Keratinocyte (primary cell): ENCODE measurements at regions not wholly inside any gene's neighbourhood (a gene's known extent, or its start where the extent isn't known, plus 50 kb on each side); places are given as distances from the start of the nearest gene placed in this dataset.

Source experiments
- EZH2 ChIP-seq: IDR thresholded peaks from one replicate; pipeline ENCODE4 v1.6.1; 2012; ENCODE audit warnings: inconsistent platforms, mild to moderate bottlenecking, low read length, moderate library complexity
- TF ChIP-seq, protein P1 (sequence below), 3 experiments: IDR thresholded peaks in 1 of 3; conservative IDR thresholded peaks in 1 of 3; optimal IDR thresholded peaks in 1 of 3; 2 replicates in 2 of 3; 3 replicates in 1 of 3; pipeline versions ENCODE3 to v1.5.1; 2011; ENCODE audit warnings: low read length in 3 of 3, mild to moderate bottlenecking in 3 of 3, moderate library complexity in 2 of 3, control low read depth in 1 of 3, inconsistent platforms in 1 of 3; ENCODE audit not compliant: insufficient read depth in 2 of 3; ENCODE audit errors: extremely low read depth in 1 of 3

DNA sequence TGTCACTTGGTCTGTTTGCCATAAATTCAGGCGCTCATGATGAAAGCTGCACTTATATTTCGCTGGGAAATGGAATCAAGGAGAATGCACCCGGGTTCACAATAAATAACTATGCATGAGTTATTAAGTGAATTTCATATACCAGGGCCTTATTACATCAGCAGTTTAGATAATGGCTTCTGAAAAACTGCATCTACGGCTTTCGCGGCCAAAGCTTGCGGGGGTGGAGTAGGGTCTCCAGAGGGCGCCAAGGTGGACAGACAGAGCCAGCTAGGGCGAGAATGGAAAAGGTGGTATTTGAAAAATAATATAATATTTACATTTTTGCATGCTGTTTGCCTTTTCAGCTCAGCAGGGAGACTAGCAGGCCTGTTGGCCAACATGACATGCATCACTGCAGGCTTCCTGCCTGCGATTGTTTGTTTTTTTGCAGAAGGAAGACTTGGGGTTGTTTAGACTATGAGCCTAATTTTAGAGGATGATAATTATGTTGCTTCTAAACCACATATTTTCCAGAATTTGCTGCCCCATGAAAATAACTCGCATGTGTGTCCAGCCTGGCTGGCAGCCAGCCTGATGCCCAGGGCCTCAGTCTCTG lies 173.8 kb upstream of the IRX3 start:
- TF ChIP-seq, protein P1, sequence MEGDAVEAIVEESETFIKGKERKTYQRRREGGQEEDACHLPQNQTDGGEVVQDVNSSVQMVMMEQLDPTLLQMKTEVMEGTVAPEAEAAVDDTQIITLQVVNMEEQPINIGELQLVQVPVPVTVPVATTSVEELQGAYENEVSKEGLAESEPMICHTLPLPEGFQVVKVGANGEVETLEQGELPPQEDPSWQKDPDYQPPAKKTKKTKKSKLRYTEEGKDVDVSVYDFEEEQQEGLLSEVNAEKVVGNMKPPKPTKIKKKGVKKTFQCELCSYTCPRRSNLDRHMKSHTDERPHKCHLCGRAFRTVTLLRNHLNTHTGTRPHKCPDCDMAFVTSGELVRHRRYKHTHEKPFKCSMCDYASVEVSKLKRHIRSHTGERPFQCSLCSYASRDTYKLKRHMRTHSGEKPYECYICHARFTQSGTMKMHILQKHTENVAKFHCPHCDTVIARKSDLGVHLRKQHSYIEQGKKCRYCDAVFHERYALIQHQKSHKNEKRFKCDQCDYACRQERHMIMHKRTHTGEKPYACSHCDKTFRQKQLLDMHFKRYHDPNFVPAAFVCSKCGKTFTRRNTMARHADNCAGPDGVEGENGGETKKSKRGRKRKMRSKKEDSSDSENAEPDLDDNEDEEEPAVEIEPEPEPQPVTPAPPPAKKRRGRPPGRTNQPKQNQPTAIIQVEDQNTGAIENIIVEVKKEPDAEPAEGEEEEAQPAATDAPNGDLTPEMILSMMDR (optimal IDR thresholded peaks at IDR 0.05 in 1 of 3, IDR thresholded peaks at IDR 0.05 in 1 of 3, conservative IDR thresholded peaks at IDR 0.05 in 1 of 3; ENCODE audit: extremely low read depth in 1 of 3, insufficient read depth in 2 of 3, low read length in 3 of 3): no peak
- no peak for TF ChIP-seq EZH2
